Heart right ventricle (tissue), 16 donors: ENCODE measurements at regions not wholly inside any gene's neighbourhood (a gene's known extent, or its start where the extent isn't known, plus 50 kb on each side); places are given as distances from the start of the nearest gene placed in this dataset.

Source experiments
- ATAC-seq, 8 donors: fragments of 200-7000 bp; cut with Tn5 transposase; one replicate each; pipeline ENCODE4 v1.9.1; 2020; ENCODE audit warnings: mild to moderate bottlenecking in 8 of 8, moderate library complexity in 8 of 8, moderate number of reproducible peaks in 1 of 8
- DNase-seq, 2 donors: peaks; one replicate each; pipeline ENCODE4 v3.0.0-alpha.2; 2020
- H3K27ac ChIP-seq, 10 donors: fragments of 200-600 bp; sonication (generic) in 2 of 10; one replicate each; pipeline versions ENCODE4 v1.5.0 to v1.8.0; 2020 to 2022; ENCODE audit warnings: mild to moderate bottlenecking in 3 of 10
- H3K27me3 ChIP-seq, 7 donors: fragments of 200-600 bp; one replicate each; pipeline ENCODE4 v1.8.0; 2021 to 2022; ENCODE audit warnings: mild to moderate bottlenecking in 2 of 7
- H3K36me3 ChIP-seq, 9 donors: fragments of 200-600 bp; sonication (generic) in 1 of 9; one replicate each; pipeline versions ENCODE4 v1.5.0 to v1.8.0; 2020 to 2022; ENCODE audit warnings: mild to moderate bottlenecking in 2 of 9
- H3K4me1 ChIP-seq, 9 donors: fragments of 200-600 bp; sonication (generic) in 1 of 9; one replicate each; pipeline versions ENCODE4 v1.5.0 to v1.8.0; 2020 to 2022; ENCODE audit warnings: mild to moderate bottlenecking in 4 of 9
- H3K4me3 ChIP-seq, 10 donors: fragments of 200-600 bp; sonication (generic) in 2 of 10; one replicate each; pipeline versions ENCODE4 v1.5.0 to v1.8.0; 2020 to 2022; ENCODE audit warnings: mild to moderate bottlenecking in 7 of 10, moderate library complexity in 2 of 10
- H3K9me3 ChIP-seq, 11 donors: fragments of 200-600 bp in 10 of 11; sonication (generic) in 2 of 11; one replicate each; pipeline versions ENCODE4 v1.5.0 to v1.8.0; 2013 to 2022; ENCODE audit warnings: mild to moderate bottlenecking in 2 of 11, control low read depth in 1 of 11, moderate library complexity in 1 of 11
- CTCF ChIP-seq, 9 donors: fragments of 200-600 bp; sonication (generic) in 2 of 9; IDR thresholded peaks; one replicate each; pipeline versions ENCODE4 v1.5.0 to v1.8.0; 2021 to 2022; ENCODE audit warnings: antibody characterized with exemption in 9 of 9, mild to moderate bottlenecking in 5 of 9, moderate library complexity in 1 of 9
- whole genome bisulfite sequencing, 2 donors: extraction: QIAGEN DNeasy Blood & Tissue Kit; methylation state at CpG; one replicate each; pipeline ENCODE4 v1.1.7; 2013; ENCODE audit warnings: inconsistent platforms in 1 of 2; 5-methylcytosine and 5-hydroxymethylcytosine counted together
- intact Hi-C, 10 donors: fragments of 100-400 bp; cut with DNase I; formaldehyde crosslinking; loops; one replicate each; pipeline versions ENCODE4 v1.11.1 to v1.14.2; 2022
- donor health status: Arrhythmogenic right ventricular cardiomyopathy.
- donor health status: ischemic (EF 13 %, LVEDD 7.1; RV severe dilation, severe dysfunction).
- donor health status: healthy with polysubstance abuse.
- donor health status: DM: no; HTN: yes; CAD: no.
- donor health status: DM: no; HTN: no; CAD: no.
- donor health status: ischemic (EF 25% LVEDD 6.9; RV normal size, moderate dysfunction).
- donor health status: ischemic (EF 25% LVEDD 5.7; RV mildly dilated, moderate dysfunction).
- donor health status: healthy.
- donor health status: DM: yes; HTN: yes; CAD: no.
- donor health status: Ischemic cardiomyopathy.
- donor health status: ischemic (EF 35%, LVEDD 5.7; RV mildly dilated, moderate dysfunction).
- donor health status: nonischemic (EF 11% LVEDD 7.7; RV severe dilation, severe dysfunction).
- donor health status: DM: yes; HTN: yes; CAD: no.
- donor health status: PGD.
- donor health status: ischemic (EF 29% LVEDD 5.4; RV normal size, mild dysfunction).
- donor health status: nonischemic (EF 23%, LVEDD 6.1; RV moderate dilation, normal function).

GRCh38 chr5:124478264-124478663 is 268.2 kb downstream of the ZNF608 start:
- ATAC-seq: no peak

GRCh38 chr5:124477577-124477976 is 268.9 kb downstream of the ZNF608 start:
- no peaks in the 10 kb centered on the region for H3K27me3 ChIP-seq
- 50 to 59% methylated on average over 2 of the region's 2 CpGs for WGBS, 2 donors
- no peak overlapping the region for H3K27ac ChIP-seq
- DNase-seq (no peak), ATAC-seq (no peak)
- H3K9me3 ChIP-seq: no peaks in the 10 kb centered on the region
- intact Hi-C loops: no loop called here
- no peak overlapping the region for H3K4me3 ChIP-seq
- peaks cover 0 to 24% (median 5%) of the 10 kb centered on the region in 9 donors for H3K4me1 ChIP-seq
- no peak for TF ChIP-seq CTCF (IDR thresholded peaks at IDR 0.05)
- no peaks in the 10 kb centered on the region for H3K36me3 ChIP-seq

More at GRCh38 chr5:124478264-124478663, 268.2 kb downstream of the ZNF608 start:
- no peak for DNase-seq
- intact Hi-C loops: no loop called here
- H3K27me3 ChIP-seq: no peaks in the 10 kb centered on the region
- H3K27ac ChIP-seq: no peak overlapping the region
- no peaks in the 10 kb centered on the region for H3K9me3 ChIP-seq
- H3K4me3 ChIP-seq: no peak overlapping the region
- 83 to 92% methylated on average over 1 of the region's 1 CpG for WGBS, 2 donors
- no peaks in the 10 kb centered on the region for H3K36me3 ChIP-seq
- no peak for TF ChIP-seq CTCF (IDR thresholded peaks at IDR 0.05)
- peaks cover 0 to 24% (median 5%) of the 10 kb centered on the region in 9 donors for H3K4me1 ChIP-seq

GRCh38 chr5:124477062-124477461 is 269.4 kb downstream of the ZNF608 start:
- 91 to 100% methylated on average over 1 of the region's 1 CpG for WGBS, 2 donors
- no peak for TF ChIP-seq CTCF (IDR thresholded peaks at IDR 0.05)
- ATAC-seq: no peak
- no peaks in the 10 kb centered on the region for H3K27me3 ChIP-seq
- no peak for DNase-seq
- no peak overlapping the region for H3K27ac ChIP-seq
- H3K36me3 ChIP-seq: no peaks in the 10 kb centered on the region
- peaks cover 0 to 24% (median 5%) of the 10 kb centered on the region in 9 donors for H3K4me1 ChIP-seq
- H3K9me3 ChIP-seq: no peaks in the 10 kb centered on the region
- no peak overlapping the region for H3K4me3 ChIP-seq
- intact Hi-C loops: no loop called here

- H3K4me1 ChIP-seq: peaks cover 0 to 16% (median 5%) of the 10 kb centered on the region in 9 donors
- DNase-seq (no peak), ATAC-seq (no peak)
- WGBS, 2 donors: 81 to 83% methylated on average over 3 of the region's 3 CpGs
- no peak overlapping the region for H3K27ac ChIP-seq
- H3K9me3 ChIP-seq: no peaks in the 10 kb centered on the region
- no peak for TF ChIP-seq CTCF (IDR thresholded peaks at IDR 0.05)
- H3K36me3 ChIP-seq: no peaks in the 10 kb centered on the region
- no peaks in the 10 kb centered on the region for H3K27me3 ChIP-seq
- intact Hi-C loops: no loop called here
- H3K4me3 ChIP-seq: no peak overlapping the region
These were observed 271.8 kb downstream of the ZNF608 start for GRCh38 chr5:124474528-124475215.
